GM12873 (cell line): ENCODE measurements at regions not wholly inside any gene's neighbourhood (a gene's known extent, or its start where the extent isn't known, plus 50 kb on each side); places are given as distances from the start of the nearest gene placed in this dataset.

Experiments
- TF ChIP-seq, protein P1 (sequence below): IDR thresholded peaks from 2 replicates; pipeline ENCODE4 v1.5.1; 2012; ENCODE audit warnings: low read depth, mild to moderate bottlenecking, moderate library complexity, low read length, control low read depth; ENCODE audit not compliant: insufficient read depth; ENCODE audit errors: missing control alignments

- TF ChIP-seq, protein P1, sequence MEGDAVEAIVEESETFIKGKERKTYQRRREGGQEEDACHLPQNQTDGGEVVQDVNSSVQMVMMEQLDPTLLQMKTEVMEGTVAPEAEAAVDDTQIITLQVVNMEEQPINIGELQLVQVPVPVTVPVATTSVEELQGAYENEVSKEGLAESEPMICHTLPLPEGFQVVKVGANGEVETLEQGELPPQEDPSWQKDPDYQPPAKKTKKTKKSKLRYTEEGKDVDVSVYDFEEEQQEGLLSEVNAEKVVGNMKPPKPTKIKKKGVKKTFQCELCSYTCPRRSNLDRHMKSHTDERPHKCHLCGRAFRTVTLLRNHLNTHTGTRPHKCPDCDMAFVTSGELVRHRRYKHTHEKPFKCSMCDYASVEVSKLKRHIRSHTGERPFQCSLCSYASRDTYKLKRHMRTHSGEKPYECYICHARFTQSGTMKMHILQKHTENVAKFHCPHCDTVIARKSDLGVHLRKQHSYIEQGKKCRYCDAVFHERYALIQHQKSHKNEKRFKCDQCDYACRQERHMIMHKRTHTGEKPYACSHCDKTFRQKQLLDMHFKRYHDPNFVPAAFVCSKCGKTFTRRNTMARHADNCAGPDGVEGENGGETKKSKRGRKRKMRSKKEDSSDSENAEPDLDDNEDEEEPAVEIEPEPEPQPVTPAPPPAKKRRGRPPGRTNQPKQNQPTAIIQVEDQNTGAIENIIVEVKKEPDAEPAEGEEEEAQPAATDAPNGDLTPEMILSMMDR = no peak
Observed at GRCh38 chr6:80939480-80939879, 813.0 kb downstream of the TENT5A start.

DNA sequence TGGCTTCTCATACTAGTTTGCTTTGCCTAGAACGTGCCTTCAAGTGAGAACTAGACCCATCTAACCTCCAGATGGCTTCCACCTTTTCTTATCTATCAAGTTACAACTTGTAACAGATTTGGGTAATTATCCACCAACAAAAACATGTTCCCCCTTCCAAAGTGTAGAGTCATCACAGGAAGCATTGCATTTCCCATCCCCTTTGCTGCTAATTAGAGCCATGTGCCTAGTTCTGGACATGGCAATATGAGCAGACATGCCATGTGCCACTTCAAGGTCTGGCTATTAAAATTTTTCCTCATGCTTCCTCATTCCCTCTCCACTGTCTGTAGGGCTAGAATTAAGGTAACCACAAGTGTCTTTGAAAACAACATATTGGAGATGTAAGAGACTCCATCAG lies 814.4 kb downstream of the TENT5A start:
- TF ChIP-seq, protein P1 = no peak

- TF ChIP-seq, protein P1 = no peak
Observed at GRCh38 chr6:80932359-80932758, 820.1 kb downstream of the TENT5A start.

GRCh38 chr6:80930376-80930775 lies 822.1 kb downstream of the TENT5A start:
- TF ChIP-seq, protein P1 = no peak

DNA sequence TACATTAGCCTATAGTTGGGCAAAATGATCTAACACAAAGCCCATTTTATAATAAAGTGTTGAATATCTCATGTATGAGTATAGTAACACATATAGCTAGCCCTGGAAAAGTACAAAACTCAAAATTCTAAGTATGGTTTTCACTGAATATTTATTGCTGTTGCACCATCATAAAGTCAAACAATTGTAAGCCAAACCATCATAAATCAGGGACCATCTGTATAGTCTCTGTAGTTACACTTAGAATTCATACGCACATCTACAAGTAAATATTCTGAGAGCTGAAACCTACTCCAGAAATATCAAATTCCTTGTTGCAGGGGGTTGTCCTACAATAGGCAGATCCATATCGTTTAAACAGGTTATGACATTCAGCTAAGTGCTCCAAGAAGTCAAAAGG lies 817.3 kb downstream of the BCKDHB start:
- TF ChIP-seq, protein P1 = no peak

GRCh38 chr6:80922916-80923455 lies 816.5 kb downstream of the BCKDHB start:
- TF ChIP-seq, protein P1 = no peak

- TF ChIP-seq, protein P1 = no peak
Observed at GRCh38 chr6:80921861-80922460, 815.5 kb downstream of the BCKDHB start.
